ENCODE measurements at regions not wholly inside any gene's neighbourhood (a gene's known extent, or its start where the extent isn't known, plus 50 kb on each side); places are given as distances from the start of the nearest gene placed in this dataset.

GRCh38 chr13:109476001-109476400 lies 310.4 kb downstream of the IRS2 start:
- Histone ChIP-seq H4K20me1 (ENCODE audit: insufficient read depth, low read length) (no peaks in the 10 kb centered on the region), H3K79me1 (ENCODE audit: low read depth in 1 of 2, low read length in 2 of 2) (no peaks in the 10 kb centered on the region), H4K8ac (ENCODE audit: low read depth in 2 of 2, low read length in 2 of 2) (no peak overlapping the region), H2BK120ac (ENCODE audit: low read depth, low read length) (no peak overlapping the region), H3K9me3 (ENCODE audit: control insufficient read depth, insufficient read depth, low read length) (no peaks in the 10 kb centered on the region), H3K4me1 (ENCODE audit: control insufficient read depth, insufficient read depth, low read length) (no peaks in the 10 kb centered on the region; the same call in 1 of the 2 replicates), H2BK15ac (ENCODE audit: low read depth, low read length) (no peak overlapping the region), H3K36me3 (ENCODE audit: control insufficient read depth, insufficient read depth, low read length) (no peaks in the 10 kb centered on the region), H3K56ac (ENCODE audit: extremely low read depth, insufficient read depth, low read length) (no peak overlapping the region), H3K18ac (ENCODE audit: low read depth, low read length) (no peak overlapping the region), H3K9ac (ENCODE audit: low read depth, low read length) (no peak overlapping the region), H3K23ac (ENCODE audit: low read depth, low read length) (no peak overlapping the region), H2AK5ac (ENCODE audit: low read depth, low read length) (no peak overlapping the region), H3K27me3 (ENCODE audit: control insufficient read depth, insufficient read depth, low read length) (peaks cover 4% of the 10 kb centered on the region), H3K9me1 (ENCODE audit: insufficient read depth, low read length) (no peaks in the 10 kb centered on the region; the same call in 1 of the 2 replicates), H3K4me3 (ENCODE audit: insufficient read depth, low read depth, low read length) (no peak overlapping the region), H3K14ac (replicated peaks; ENCODE audit: low read depth, low read length) (no peak overlapping the region), H2AFZ (replicated peaks; ENCODE audit: low read length, poor library complexity) (no peak overlapping the region), H3K4ac (ENCODE audit: low read depth, low read length) (no peak overlapping the region), H2BK5ac (ENCODE audit: low read depth, low read length, poor library complexity, severe bottlenecking) (no peak overlapping the region), H2BK20ac (ENCODE audit: low read depth, low read length) (no peak overlapping the region), H3K4me2 (ENCODE audit: low read depth, low read length) (no peak overlapping the region), H3K27ac (ENCODE audit: insufficient read depth, low read length) (no peak overlapping the region), H2AK9ac (replicated peaks; ENCODE audit: low read depth, low read length, poor library complexity) (no peak overlapping the region), H4K91ac (ENCODE audit: insufficient read depth, low read depth, low read length) (no peak overlapping the region), H4K5ac (ENCODE audit: low read depth, low read length) (no peak overlapping the region)
- ChIA-PET POLR2A (ENCODE audit: unreplicated experiment) (no interaction called here), CTCF (no interaction called here)
- WGBS, 2 experiments (ENCODE audit: extremely low coverage in 2 of 2, insufficient read length in 1 of 2) = no CpG with 5 or more reads among the region's 5 CpGs
- no peak for TF ChIP-seq MXI1 (IDR thresholded peaks at IDR 0.05; ENCODE audit: borderline replicate concordance, low read depth, low read length)
- TF ChIP-seq POLR2A (IDR thresholded peaks at IDR 0.05; ENCODE audit: low read depth, low read length) = no peak
- no peak for TF ChIP-seq USF2 (IDR thresholded peaks at IDR 0.05; ENCODE audit: low read depth, low read length)
- no peak for TF ChIP-seq FOS (IDR thresholded peaks at IDR 0.05; ENCODE audit: low read depth, low read length)
- no peak for TF ChIP-seq CTCF (conservative IDR thresholded peaks at IDR 0.05; ENCODE audit: low read depth, low read length)
- TF ChIP-seq ELK1 (IDR thresholded peaks at IDR 0.05; ENCODE audit: borderline replicate concordance, low read depth, low read length) = no peak
- no peak for TF ChIP-seq CHD1 (IDR thresholded peaks at IDR 0.05; ENCODE audit: low read depth, low read length)
- no peak for TF ChIP-seq RFX5 (IDR thresholded peaks at IDR 0.05; ENCODE audit: low read depth, low read length)
- no peak for TF ChIP-seq BHLHE40 (IDR thresholded peaks at IDR 0.05; ENCODE audit: low read depth, low read length)
- TF ChIP-seq SMC3 (IDR thresholded peaks at IDR 0.05; ENCODE audit: low read depth, low read length) = no peak
- no peak for TF ChIP-seq RCOR1 (IDR thresholded peaks at IDR 0.05; ENCODE audit: insufficient replicate concordance, low read length)
- no peak for TF ChIP-seq MAFK (IDR thresholded peaks at IDR 0.05; ENCODE audit: low read depth, low read length)
- no peak for TF ChIP-seq RAD21 (IDR thresholded peaks at IDR 0.05; ENCODE audit: low read length)
- TF ChIP-seq NFE2L2 (IDR thresholded peaks at IDR 0.05; ENCODE audit: low read depth, low read length) = no peak
- no peak for TF ChIP-seq MAZ (IDR thresholded peaks at IDR 0.05; ENCODE audit: borderline replicate concordance, low read depth, low read length)
- ATAC-seq (ENCODE audit: low read depth) (no peak), DNase-seq (no peak)
- no TSS peak for BruUV-seq (replicated peaks)
- dilution Hi-C loops (cut with HindIII; ENCODE audit: low sequenced_read_pairs, unreplicated experiment) (no loop called here), in situ Hi-C loops (cut with MboI; ENCODE audit: low sequenced_read_pairs) (no loop called here), intact Hi-C loops (cut with micrococcal nuclease) (no loop called here)

Measured in IMR-90 (cell line).